HFFc6 (cell line): ENCODE measurements at regions not wholly inside any gene's neighbourhood (a gene's known extent, or its start where the extent isn't known, plus 50 kb on each side); places are given as distances from the start of the nearest gene placed in this dataset.

Experiments
- DNase-seq: peaks from one replicate; pipeline ENCODE4 v3.0.0-alpha.2; 2018
- H3K27ac Mint-ChIP-seq: 2 replicates; pipeline ENCODE4 v1.8.0; 2020; ENCODE audit warnings: mild to moderate bottlenecking, mixed read lengths
- H3K27me3 Mint-ChIP-seq: 2 replicates; pipeline ENCODE4 v1.8.0; 2021; ENCODE audit warnings: mild to moderate bottlenecking, moderate library complexity, mixed read lengths; ENCODE audit not compliant: insufficient read depth
- H3K36me3 Mint-ChIP-seq: 2 replicates; pipeline ENCODE4 v1.8.0; 2021; ENCODE audit warnings: low read depth, mixed read lengths
- H3K4me1 Mint-ChIP-seq: 2 replicates; pipeline ENCODE4 v1.8.0; 2020; ENCODE audit warnings: low read depth, mixed read lengths
- H3K4me3 Mint-ChIP-seq: 2 replicates; pipeline ENCODE4 v1.8.0; 2020; ENCODE audit warnings: mild to moderate bottlenecking, moderate library complexity, mixed read lengths
- H3K9me3 Mint-ChIP-seq: 2 replicates; pipeline ENCODE4 v1.8.0; 2020; ENCODE audit warnings: mild to moderate bottlenecking, mixed read lengths
- CTCF ChIP-seq: fragments of 200-600 bp; sonication (generic); IDR thresholded peaks from 2 replicates; pipeline ENCODE4 v1.5.0; 2021; ENCODE audit warnings: antibody characterized with exemption, mild to moderate bottlenecking

- no peaks in the 10 kb centered on the region for H3K36me3 Mint-ChIP-seq
- no peak for DNase-seq
- H3K9me3 Mint-ChIP-seq = peaks cover 21% of the 10 kb centered on the region
- H3K27ac Mint-ChIP-seq = no peak overlapping the region
- TF ChIP-seq CTCF = no peak
- H3K4me3 Mint-ChIP-seq = no peak overlapping the region
- H3K4me1 Mint-ChIP-seq = no peaks in the 10 kb centered on the region
- no peaks in the 10 kb centered on the region for H3K27me3 Mint-ChIP-seq
These were observed 160.2 kb downstream of the ZPLD1 start for GRCh38 chr3:102595057-102595456.

DNA sequence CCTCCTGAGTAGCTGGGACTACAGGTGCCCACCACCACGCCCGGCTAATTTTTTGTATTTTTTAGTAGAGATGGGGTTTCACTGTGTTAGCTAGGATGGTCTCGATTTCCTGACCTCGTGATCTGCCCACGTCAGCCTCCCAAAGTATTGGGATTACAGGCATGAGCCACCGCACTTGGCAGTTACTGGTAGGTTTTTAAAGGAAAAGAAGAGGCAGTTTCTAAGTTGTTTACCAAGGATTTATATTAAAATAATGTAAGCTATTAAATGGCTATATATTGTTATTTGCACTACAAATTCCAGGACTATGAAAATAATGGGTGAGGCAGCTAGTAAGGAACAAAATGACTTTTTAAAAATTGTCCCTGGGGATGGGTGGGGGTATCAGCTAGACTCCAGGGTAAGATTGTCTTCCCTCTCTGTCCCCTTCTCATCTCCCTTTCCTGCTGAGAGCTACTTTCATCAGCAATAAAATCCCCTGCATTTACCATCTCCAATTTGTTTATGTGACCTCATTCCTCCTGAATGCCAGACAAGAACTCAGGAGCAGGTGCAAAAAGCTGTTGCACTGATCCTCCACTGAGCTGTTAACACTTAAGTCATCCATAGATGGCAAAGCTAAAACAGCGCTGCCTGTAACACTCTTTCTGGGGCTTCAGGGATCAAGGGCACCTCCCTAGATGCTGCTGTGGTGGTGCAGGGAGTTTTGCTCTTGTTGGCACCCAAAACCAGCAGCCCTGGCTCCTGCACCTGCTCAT lies 165.2 kb downstream of the ZPLD1 start:
- Mint-ChIP-seq H3K27ac (no peak overlapping the region), H3K4me3 (no peak overlapping the region), H3K9me3 (peaks cover 27% of the 10 kb centered on the region), H3K36me3 (no peaks in the 10 kb centered on the region), H3K4me1 (no peaks in the 10 kb centered on the region), H3K27me3 (no peaks in the 10 kb centered on the region)
- no peak for DNase-seq
- TF ChIP-seq CTCF = no peak

- no peaks in the 10 kb centered on the region for H3K4me1 Mint-ChIP-seq
- no peak for DNase-seq
- H3K27ac Mint-ChIP-seq = no peak overlapping the region
- peaks cover 15% of the 10 kb centered on the region for H3K9me3 Mint-ChIP-seq
- H3K27me3 Mint-ChIP-seq = no peaks in the 10 kb centered on the region
- no peak overlapping the region for H3K4me3 Mint-ChIP-seq
- no peak for TF ChIP-seq CTCF
- no peaks in the 10 kb centered on the region for H3K36me3 Mint-ChIP-seq
These were observed 170.3 kb downstream of the ZPLD1 start for GRCh38 chr3:102605153-102605552.

DNA sequence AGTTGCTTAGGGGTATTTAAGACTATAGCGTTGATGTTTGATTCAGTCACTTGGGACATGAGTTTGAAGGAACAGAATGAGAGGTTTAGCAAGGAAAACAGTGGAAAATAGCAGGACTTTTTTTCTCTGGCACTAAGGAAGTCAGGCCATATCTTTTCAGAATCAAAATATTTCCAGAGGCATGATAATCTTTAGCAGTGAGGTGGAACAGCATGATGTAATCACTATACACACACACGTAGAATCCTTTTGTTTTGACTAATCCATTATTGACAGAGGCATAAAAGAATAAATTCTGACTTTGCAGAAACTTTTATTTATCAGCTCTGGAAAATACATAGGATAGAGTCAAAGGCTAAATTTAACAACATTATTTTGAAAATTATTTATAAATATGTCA lies 174.1 kb downstream of the ZPLD1 start:
- H3K27ac Mint-ChIP-seq = no peak overlapping the region
- TF ChIP-seq CTCF = no peak
- H3K4me3 Mint-ChIP-seq = no peak overlapping the region

DNA sequence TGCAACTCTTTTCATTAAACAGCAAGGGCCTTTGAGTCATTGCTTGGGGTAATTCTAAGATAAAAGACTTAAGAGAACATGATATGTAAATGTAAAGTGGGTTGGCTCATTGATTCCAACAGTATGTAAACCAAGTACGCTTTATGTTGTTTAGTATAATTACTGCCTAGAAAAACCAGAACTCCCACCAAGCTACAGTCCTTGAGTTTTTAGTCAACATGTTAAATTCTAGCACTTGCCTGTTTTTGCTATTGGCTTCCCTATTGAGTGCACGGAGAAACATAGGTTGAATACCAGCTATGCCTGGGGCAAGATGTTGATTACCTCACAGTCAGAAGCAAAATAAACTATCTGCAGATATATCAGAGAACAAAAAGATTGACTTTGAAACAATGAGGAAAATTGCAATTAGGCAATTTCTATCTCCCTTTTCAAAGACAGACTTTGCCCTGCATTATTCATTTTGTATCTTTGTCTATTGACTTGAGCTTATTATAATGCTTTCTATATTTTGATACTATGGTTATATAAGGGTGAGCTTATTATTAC lies 179.3 kb downstream of the ZPLD1 start:
- Mint-ChIP-seq H3K27ac (no peak overlapping the region), H3K4me1 (no peaks in the 10 kb centered on the region), H3K9me3 (peaks cover 3% of the 10 kb centered on the region; the same call in 1 of the 2 replicates), H3K36me3 (no peaks in the 10 kb centered on the region), H3K4me3 (no peak overlapping the region), H3K27me3 (no peaks in the 10 kb centered on the region)
- no peak for DNase-seq
- TF ChIP-seq CTCF = no peak

More for the DNA sequence above, 174.1 kb downstream of the ZPLD1 start:
- DNase-seq = no peak
- Mint-ChIP-seq H3K36me3 (no peaks in the 10 kb centered on the region), H3K27me3 (no peaks in the 10 kb centered on the region), H3K9me3 (peaks cover 8% of the 10 kb centered on the region), H3K4me1 (no peaks in the 10 kb centered on the region)
